ENCODE measurements at regions not wholly inside any gene's neighbourhood (a gene's known extent, or its start where the extent isn't known, plus 50 kb on each side); places are given as distances from the start of the nearest gene placed in this dataset.
A peak's percentile ranks its signal among the peaks of the same experiment; 100 is the strongest.

GRCh38 chr14:103275000-103275399 lies 59.0 kb upstream of the EIF5 start:
- TF ChIP-seq CTCF (IDR thresholded peaks at IDR 0.05; ENCODE audit: unreplicated experiment) = no peak
- Mint-ChIP-seq H3K27me3 (peaks cover 36% of the 10 kb centered on the region), H3K9me3 (ENCODE audit: low read depth) (peaks cover 10% of the 10 kb centered on the region), H3K27ac (no peak overlapping the region), H3K4me1 (ENCODE audit: low read depth) (no peaks in the 10 kb centered on the region), H3K36me3 (ENCODE audit: insufficient read depth) (peaks cover 3% of the 10 kb centered on the region), H3K4me3 (ENCODE audit: low read depth) (no peak overlapping the region)
- DNase-seq (ENCODE audit: low spot score, unreplicated experiment) = no peak

- H3K27me3 Mint-ChIP-seq = peaks cover 59% of the 10 kb centered on the region
- DNase-seq (ENCODE audit: low spot score, unreplicated experiment) = no peak
- no peak overlapping the region for H3K27ac Mint-ChIP-seq
- peaks cover 7% of the 10 kb centered on the region for H3K9me3 Mint-ChIP-seq (ENCODE audit: low read depth)
- no peak overlapping the region for H3K4me3 Mint-ChIP-seq (ENCODE audit: low read depth)
- TF ChIP-seq CTCF (IDR thresholded peaks at IDR 0.05; ENCODE audit: unreplicated experiment) = no peak
- no peaks in the 10 kb centered on the region for H3K4me1 Mint-ChIP-seq (ENCODE audit: low read depth)
- H3K36me3 Mint-ChIP-seq (ENCODE audit: insufficient read depth) = peaks cover 3% of the 10 kb centered on the region
Measured at GRCh38 chr14:103277931-103278330, 56.1 kb upstream of the EIF5 start.

DNA sequence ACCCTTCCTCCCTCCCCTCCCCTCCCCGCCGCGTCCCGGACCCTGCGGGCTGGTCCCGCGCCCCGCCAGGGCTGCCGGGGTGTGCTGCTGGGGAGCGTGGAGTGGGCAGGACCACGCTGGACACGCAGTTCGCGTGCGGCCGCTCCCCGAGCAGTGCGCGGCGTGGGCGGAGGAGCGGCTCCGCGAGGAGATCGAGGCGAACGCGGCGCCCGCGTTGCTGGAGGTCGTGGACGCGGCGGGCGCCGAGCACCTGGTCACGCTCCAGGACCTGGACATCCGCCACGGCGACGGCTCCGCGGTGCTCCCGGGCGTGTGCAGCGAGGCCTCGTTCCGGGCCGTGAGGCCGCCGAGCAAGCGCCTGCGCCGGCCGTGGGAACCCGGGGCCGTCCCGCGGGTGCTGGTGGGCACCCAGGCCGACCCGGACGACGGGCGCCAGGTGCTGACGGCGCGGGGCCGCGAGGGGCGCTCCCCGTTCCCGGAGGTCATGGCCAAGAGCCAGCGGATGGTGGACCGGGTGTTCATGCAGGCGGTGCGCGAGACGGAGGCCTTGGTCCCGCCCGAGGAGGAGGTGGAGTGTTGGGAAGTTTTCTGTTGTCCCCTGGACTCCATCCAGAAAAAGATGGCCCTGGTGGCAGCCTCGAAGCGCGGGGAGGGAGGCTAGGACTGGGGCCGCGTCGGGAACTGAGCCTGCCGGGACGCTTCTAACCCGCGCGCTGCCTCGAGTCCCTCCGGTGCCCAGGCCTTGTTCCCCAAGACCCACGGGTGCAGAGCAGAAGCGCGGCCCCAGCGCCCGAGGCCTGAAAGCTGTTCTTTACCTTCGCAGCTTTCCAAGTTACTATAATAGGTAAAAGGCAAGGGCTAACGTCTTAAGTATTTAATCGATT lies 54.7 kb upstream of the EIF5 start:
- H3K9me3 Mint-ChIP-seq (ENCODE audit: low read depth) = peaks cover 7% of the 10 kb centered on the region
- DNase-seq (ENCODE audit: low spot score, unreplicated experiment) = no peak
- H3K27me3 Mint-ChIP-seq = peaks cover 71% of the 10 kb centered on the region
- no peaks in the 10 kb centered on the region for H3K4me1 Mint-ChIP-seq (ENCODE audit: low read depth)
- peaks cover 3% of the 10 kb centered on the region for H3K36me3 Mint-ChIP-seq (ENCODE audit: insufficient read depth)
- peak overlapping the region; percentile 10 for H3K27ac Mint-ChIP-seq
- peak; percentile 39 for TF ChIP-seq CTCF (IDR thresholded peaks at IDR 0.05; ENCODE audit: unreplicated experiment)
- H3K4me3 Mint-ChIP-seq (ENCODE audit: low read depth) = peak overlapping the region; percentile 16

DNA sequence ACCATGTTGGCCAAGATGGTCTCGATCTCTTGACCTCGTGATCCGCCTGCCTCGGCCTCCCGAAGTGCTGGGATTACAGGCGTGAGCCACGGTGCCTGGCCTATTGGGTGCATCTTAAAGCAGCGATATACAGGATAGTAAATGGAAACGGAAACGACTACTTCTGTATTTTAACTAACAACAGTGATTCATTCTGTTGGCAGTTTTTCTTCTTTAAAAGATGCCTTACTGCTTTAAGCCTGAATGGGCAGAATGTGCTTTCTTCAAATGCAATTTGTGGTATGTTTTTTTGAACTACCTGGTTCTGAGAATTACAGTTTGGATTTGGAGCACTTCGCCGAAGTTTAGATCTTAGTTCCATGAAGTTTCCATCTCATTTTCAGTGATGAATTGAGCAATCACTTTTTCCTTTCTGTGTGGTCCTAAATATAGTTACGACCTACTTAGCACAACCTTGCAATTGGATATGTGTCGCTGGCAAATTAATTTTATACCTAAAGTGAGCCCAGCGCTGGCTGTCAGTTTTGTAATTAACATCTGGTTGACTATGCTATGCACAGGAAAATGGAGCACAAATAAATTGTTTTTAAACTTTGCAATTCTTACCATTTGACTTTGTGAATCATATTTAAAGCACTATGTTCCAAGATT lies 53.6 kb upstream of the EIF5 start:
- DNase-seq (ENCODE audit: low spot score, unreplicated experiment) = no peak

More for the DNA sequence above, 53.6 kb upstream of the EIF5 start:
- peaks cover 3% of the 10 kb centered on the region for H3K4me1 Mint-ChIP-seq (ENCODE audit: low read depth)
- TF ChIP-seq CTCF (IDR thresholded peaks at IDR 0.05; ENCODE audit: unreplicated experiment) = no peak
- peaks cover 74% of the 10 kb centered on the region for H3K27me3 Mint-ChIP-seq
- H3K9me3 Mint-ChIP-seq (ENCODE audit: low read depth) = no peaks in the 10 kb centered on the region
- H3K4me3 Mint-ChIP-seq (ENCODE audit: low read depth) = peak overlapping the region; percentile 24
- H3K36me3 Mint-ChIP-seq (ENCODE audit: insufficient read depth) = no peaks in the 10 kb centered on the region
- no peak overlapping the region for H3K27ac Mint-ChIP-seq
